ENCODE measurements at regions not wholly inside any gene's neighbourhood (a gene's known extent, or its start where the extent isn't known, plus 50 kb on each side); places are given as distances from the start of the nearest gene placed in this dataset.
"Not testable (repeated sequence)": the region's sequence is repeated elsewhere in the genome, so short reads cannot be mapped to it uniquely, and the experiment has no call there.

GRCh38 chr7:52163311-52163710 is 846.7 kb upstream of the COBL start:
- DNase-seq: no peak
- no peak overlapping the region for H3K27ac ChIP-seq
- no peaks in the 10 kb centered on the region for H3K9me3 ChIP-seq (ENCODE audit: severe bottlenecking)
- TF ChIP-seq CTCF (IDR thresholded peaks at IDR 0.05; ENCODE audit: low read depth, low read length): no peak
- H3K36me3 ChIP-seq: no peaks in the 10 kb centered on the region
- no peaks in the 10 kb centered on the region for H3K27me3 ChIP-seq (ENCODE audit: insufficient read depth, low read depth, severe bottlenecking)
- H3K4me3 ChIP-seq (ENCODE audit: low read depth, low read length): no peak overlapping the region

GRCh38 chr7:52161483-52161882 is 844.9 kb upstream of the COBL start:
- no peaks in the 10 kb centered on the region for H3K36me3 ChIP-seq
- no peak overlapping the region for H3K27ac ChIP-seq
- no peaks in the 10 kb centered on the region for H3K27me3 ChIP-seq (ENCODE audit: insufficient read depth, low read depth, severe bottlenecking)
- no peak for DNase-seq
- H3K9me3 ChIP-seq (ENCODE audit: severe bottlenecking): no peaks in the 10 kb centered on the region
- no peak overlapping the region for H3K4me3 ChIP-seq (ENCODE audit: low read depth, low read length)
- no peak for TF ChIP-seq CTCF (IDR thresholded peaks at IDR 0.05; ENCODE audit: low read depth, low read length)

GRCh38 chr7:52159421-52159820 is 842.8 kb upstream of the COBL start:
- H3K27ac ChIP-seq; H3K9me3 ChIP-seq (ENCODE audit: severe bottlenecking); DNase-seq; H3K4me3 ChIP-seq (ENCODE audit: low read depth, low read length); H3K27me3 ChIP-seq (ENCODE audit: insufficient read depth, low read depth, severe bottlenecking); H3K36me3 ChIP-seq: not testable (repeated sequence)

- Histone ChIP-seq H3K9me3 (ENCODE audit: severe bottlenecking) (no peaks in the 10 kb centered on the region), H3K4me3 (ENCODE audit: low read depth, low read length) (no peak overlapping the region), H3K27me3 (ENCODE audit: insufficient read depth, low read depth, severe bottlenecking) (no peaks in the 10 kb centered on the region), H3K27ac (no peak overlapping the region), H3K36me3 (no peaks in the 10 kb centered on the region)
- peak; percentile 30; the same call in 1 of the 2 replicates for TF ChIP-seq CTCF (IDR thresholded peaks at IDR 0.05; ENCODE audit: low read depth, low read length)
- no peak for DNase-seq
These were observed 837.8 kb upstream of the COBL start for GRCh38 chr7:52154382-52154781.

- DNase-seq: no peak
- no peak overlapping the region for H3K4me3 ChIP-seq (ENCODE audit: low read depth, low read length)
- H3K9me3 ChIP-seq (ENCODE audit: severe bottlenecking): no peaks in the 10 kb centered on the region
- H3K27me3 ChIP-seq (ENCODE audit: insufficient read depth, low read depth, severe bottlenecking): no peaks in the 10 kb centered on the region
- TF ChIP-seq CTCF (IDR thresholded peaks at IDR 0.05; ENCODE audit: low read depth, low read length): no peak
- H3K36me3 ChIP-seq: no peaks in the 10 kb centered on the region
- H3K27ac ChIP-seq: no peak overlapping the region
These were observed 835.0 kb upstream of the COBL start for GRCh38 chr7:52151559-52151958.

GRCh38 chr7:52150952-52151351 is 834.3 kb upstream of the COBL start:
- DNase-seq: no peak
- H3K9me3 ChIP-seq (ENCODE audit: severe bottlenecking): no peaks in the 10 kb centered on the region

More at GRCh38 chr7:52150952-52151351, 834.3 kb upstream of the COBL start:
- no peak overlapping the region for H3K4me3 ChIP-seq (ENCODE audit: low read depth, low read length)
- H3K27me3 ChIP-seq (ENCODE audit: insufficient read depth, low read depth, severe bottlenecking): no peaks in the 10 kb centered on the region
- TF ChIP-seq CTCF (IDR thresholded peaks at IDR 0.05; ENCODE audit: low read depth, low read length): no peak
- no peak overlapping the region for H3K27ac ChIP-seq
- no peaks in the 10 kb centered on the region for H3K36me3 ChIP-seq

Measured in WERI-Rb-1 (cell line).